Smooth muscle cell (in vitro differentiated cells): ENCODE measurements at regions not wholly inside any gene's neighbourhood (a gene's known extent, or its start where the extent isn't known, plus 50 kb on each side); places are given as distances from the start of the nearest gene placed in this dataset.
"Not testable (repeated sequence)": the region's sequence is repeated elsewhere in the genome, so short reads cannot be mapped to it uniquely, and the experiment has no call there.

ENCODE experiments used
- DNase-seq: peaks from one replicate; lab custom pipeline; 2025; ENCODE audit not compliant: unreplicated experiment; lab: John Stamatoyannopoulos, UW
- H2AFZ ChIP-seq: fragments of 200-600 bp; sonication (generic); 2 replicates; pipeline ENCODE4 v1.6.0; 2016; ENCODE audit warnings: antibody characterized with exemption, low read depth, mild to moderate bottlenecking
- H3F3A ChIP-seq: fragments of 200-600 bp; sonication (generic); 2 replicates; pipeline ENCODE4 v1.6.0; 2017; ENCODE audit warnings: antibody characterized with exemption, low read depth
- H3K27ac ChIP-seq: fragments of 200-600 bp; sonication (generic); 2 replicates; pipeline ENCODE4 v1.5.1; 2016; ENCODE audit warnings: low read depth, mild to moderate bottlenecking
- H3K27me3 ChIP-seq: fragments of 200-600 bp; sonication (generic); 2 replicates; pipeline ENCODE4 v1.6.1; 2016; ENCODE audit warnings: low read depth, mild to moderate bottlenecking
- H3K36me3 ChIP-seq: fragments of 200-600 bp; sonication (generic); 2 replicates; pipeline ENCODE4 v1.5.1; 2016; ENCODE audit warnings: low read depth
- H3K4me1 ChIP-seq: fragments of 200-600 bp; sonication (generic); 2 replicates; pipeline ENCODE4 v1.5.1; 2016; ENCODE audit warnings: low read depth
- H3K4me2 ChIP-seq: fragments of 200-600 bp; sonication (generic); 2 replicates; pipeline ENCODE4 v1.6.0; 2016; ENCODE audit warnings: mild to moderate bottlenecking
- H3K4me3 ChIP-seq: fragments of 200-600 bp; sonication (generic); 2 replicates; pipeline ENCODE4 v1.5.1; 2016; ENCODE audit warnings: mild to moderate bottlenecking
- H3K79me2 ChIP-seq: fragments of 200-600 bp; sonication (generic); 2 replicates; pipeline ENCODE4 v1.6.0; 2016; ENCODE audit warnings: low read depth, mild to moderate bottlenecking
- H3K9ac ChIP-seq: fragments of 200-600 bp; sonication (generic); 2 replicates; pipeline ENCODE4 v1.6.0; 2016; ENCODE audit warnings: low read depth
- H3K9me3 ChIP-seq: fragments of 200-600 bp; sonication (generic); replicated peaks from 2 replicates; pipeline ENCODE4 v1.5.1; 2016; ENCODE audit warnings: low read depth
- H4K20me1 ChIP-seq: fragments of 200-600 bp; sonication (generic); 2 replicates; pipeline ENCODE4 v1.6.0; 2016; ENCODE audit warnings: low read depth
- CTCF ChIP-seq: fragments of 200-600 bp; sonication (generic); IDR thresholded peaks from 2 replicates; pipeline ENCODE4 v1.5.1; 2017; ENCODE audit warnings: borderline replicate concordance, mild to moderate bottlenecking, antibody characterized with exemption; ENCODE audit not compliant: insufficient read depth, poor library complexity, severe bottlenecking
- WGBS: methylation state at CpG from one replicate; pipeline ENCODE4 v1.1.7; 2016; ENCODE audit warnings: low lambda C conversion rate; 5-methylcytosine and 5-hydroxymethylcytosine counted together

DNA sequence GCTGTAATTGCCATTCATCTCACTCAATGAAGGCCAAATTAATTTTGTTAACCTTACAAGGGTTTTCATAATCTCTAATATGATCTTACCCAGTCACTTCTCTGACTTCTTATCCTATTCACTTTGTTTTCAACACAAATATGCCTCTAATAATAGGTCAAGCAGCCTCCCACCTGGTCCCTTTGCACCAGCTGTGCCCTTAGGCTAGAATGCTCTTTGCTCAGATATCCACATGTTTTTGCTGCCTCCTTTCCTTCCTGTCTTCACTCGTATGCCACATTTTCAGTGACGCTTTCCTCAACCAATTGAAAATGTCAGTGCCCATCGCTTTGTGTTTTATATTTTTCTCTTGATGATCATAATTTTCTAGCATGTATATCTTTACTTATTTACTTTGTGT, 106.4 kb upstream of the SYT10 start:
- TF ChIP-seq CTCF = no peak
- H3K27ac ChIP-seq = no peak overlapping the region
- no peaks in the 10 kb centered on the region for H3K27me3 ChIP-seq
- no peak overlapping the region for H3K4me3 ChIP-seq
- no peaks in the 10 kb centered on the region for H3K36me3 ChIP-seq
- no peak overlapping the region for H2AFZ ChIP-seq
- no peaks in the 10 kb centered on the region for H3K79me2 ChIP-seq
- DNase-seq = no peak
- no peaks in the 10 kb centered on the region for H3F3A ChIP-seq
- no peaks in the 10 kb centered on the region for H3K9me3 ChIP-seq
- no peaks in the 10 kb centered on the region for H4K20me1 ChIP-seq
- no peak overlapping the region for H3K9ac ChIP-seq
- no peak overlapping the region for H3K4me2 ChIP-seq
- 69% methylated on average over 3 of the region's 3 CpGs for WGBS
- H3K4me1 ChIP-seq = no peaks in the 10 kb centered on the region

DNA sequence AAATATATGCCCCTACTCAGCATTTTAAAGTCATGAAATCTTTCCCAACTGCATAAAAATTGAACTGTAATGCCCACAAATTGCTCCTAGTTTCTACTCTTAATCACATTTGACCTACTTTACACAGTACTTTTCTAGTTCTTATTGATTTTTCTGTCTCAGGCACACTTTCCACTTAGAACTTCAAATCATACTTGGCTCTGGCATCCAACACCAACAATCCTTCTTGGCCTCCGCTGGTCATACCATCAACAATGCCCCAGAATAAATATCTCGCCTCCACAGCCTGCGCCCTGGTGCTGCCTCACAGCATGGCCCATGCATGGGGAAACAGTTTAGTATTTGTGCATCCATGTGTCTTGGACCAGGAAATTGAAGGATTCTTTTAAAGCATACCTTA, 107.5 kb upstream of the SYT10 start:
- Histone ChIP-seq H2AFZ (no peak overlapping the region), H3K27me3 (no peaks in the 10 kb centered on the region), H3K36me3 (no peaks in the 10 kb centered on the region), H4K20me1 (no peaks in the 10 kb centered on the region), H3K9me3 (no peaks in the 10 kb centered on the region), H3K9ac (no peak overlapping the region), H3F3A (no peaks in the 10 kb centered on the region), H3K27ac (no peak overlapping the region), H3K4me1 (no peaks in the 10 kb centered on the region), H3K4me2 (no peak overlapping the region), H3K4me3 (no peak overlapping the region), H3K79me2 (no peaks in the 10 kb centered on the region)
- no peak for TF ChIP-seq CTCF
- WGBS = 95% methylated on average over 3 of the region's 3 CpGs
- DNase-seq = no peak

DNA sequence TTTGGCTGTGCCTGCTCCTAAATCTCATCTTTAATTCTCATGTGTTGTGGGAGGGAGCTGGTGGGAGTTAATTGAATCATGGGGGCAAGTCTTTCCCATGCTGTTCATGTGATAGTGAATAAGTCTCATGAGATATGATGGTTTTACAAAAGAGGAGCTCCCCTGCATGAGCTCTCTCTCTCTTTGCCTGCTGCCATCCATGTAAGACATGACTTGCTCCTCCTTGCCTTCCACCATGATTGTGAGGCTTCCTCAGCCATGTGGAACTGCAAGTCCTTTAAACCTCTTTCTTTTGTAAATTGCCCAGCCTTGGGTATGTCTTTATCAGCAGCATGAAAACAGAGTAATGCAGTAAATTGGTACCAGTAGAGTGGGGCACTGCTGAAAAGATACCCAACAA, 110.6 kb upstream of the SYT10 start:
- not testable (repeated sequence) for H4K20me1 ChIP-seq, DNase-seq

DNA sequence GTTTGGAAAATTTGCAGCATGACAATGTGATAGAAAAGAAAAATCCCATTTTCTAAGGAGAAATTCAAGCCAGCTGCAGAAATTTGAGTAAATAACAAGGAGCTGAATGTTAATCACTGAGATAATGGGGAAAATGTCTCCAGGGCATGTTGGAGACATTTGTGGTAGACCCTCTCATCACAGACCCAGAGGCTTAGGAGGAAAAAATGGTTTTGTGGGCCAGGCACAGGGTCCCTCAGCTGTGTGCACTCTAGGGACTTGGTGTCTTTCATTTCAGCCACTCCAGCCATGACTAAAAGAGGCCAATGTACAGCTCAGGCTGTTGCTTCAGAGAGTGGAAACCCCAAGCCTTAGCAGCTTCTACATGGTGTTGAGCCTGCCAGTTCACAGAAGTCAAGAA, 111.4 kb upstream of the SYT10 start:
- TF ChIP-seq CTCF = no peak
- DNase-seq = no peak
- no peaks in the 10 kb centered on the region for H3K79me2 ChIP-seq

More for the DNA sequence above, 110.6 kb upstream of the SYT10 start:
- H3K9me3 ChIP-seq, H3K4me2 ChIP-seq, H3K79me2 ChIP-seq, H3K27ac ChIP-seq, H2AFZ ChIP-seq, H3K9ac ChIP-seq, H3K27me3 ChIP-seq, H3K36me3 ChIP-seq, H3K4me1 ChIP-seq, H3K4me3 ChIP-seq, H3F3A ChIP-seq: not testable (repeated sequence)

More for the DNA sequence above, 111.4 kb upstream of the SYT10 start:
- Histone ChIP-seq H3K27ac (no peak overlapping the region), H3K4me1 (no peaks in the 10 kb centered on the region), H3F3A (no peaks in the 10 kb centered on the region), H3K27me3 (no peaks in the 10 kb centered on the region), H3K9me3 (no peaks in the 10 kb centered on the region), H3K36me3 (no peaks in the 10 kb centered on the region), H2AFZ (no peak overlapping the region), H3K9ac (no peak overlapping the region), H3K4me3 (no peak overlapping the region), H3K4me2 (no peak overlapping the region), H4K20me1 (no peaks in the 10 kb centered on the region)
